CD4-positive, alpha-beta T cell treated with Interleukin-6 at 100 ng/mL for 8 hours (primary cell): ENCODE measurements at regions not wholly inside any gene's neighbourhood (a gene's known extent, or its start where the extent isn't known, plus 50 kb on each side); places are given as distances from the start of the nearest gene placed in this dataset.
"Not testable (repeated sequence)": the region's sequence is repeated elsewhere in the genome, so short reads cannot be mapped to it uniquely, and the experiment has no call there.

Source experiments
- DNase-seq: peaks from one replicate; pipeline ENCODE4 v3.0.0-alpha.2; 2020; ENCODE audit warnings: mixed read lengths, low spot score

- not testable (repeated sequence) for DNase-seq
Measured at GRCh38 chr13:18663222-18663621, 518.4 kb downstream of the TUBA3C start.

DNA sequence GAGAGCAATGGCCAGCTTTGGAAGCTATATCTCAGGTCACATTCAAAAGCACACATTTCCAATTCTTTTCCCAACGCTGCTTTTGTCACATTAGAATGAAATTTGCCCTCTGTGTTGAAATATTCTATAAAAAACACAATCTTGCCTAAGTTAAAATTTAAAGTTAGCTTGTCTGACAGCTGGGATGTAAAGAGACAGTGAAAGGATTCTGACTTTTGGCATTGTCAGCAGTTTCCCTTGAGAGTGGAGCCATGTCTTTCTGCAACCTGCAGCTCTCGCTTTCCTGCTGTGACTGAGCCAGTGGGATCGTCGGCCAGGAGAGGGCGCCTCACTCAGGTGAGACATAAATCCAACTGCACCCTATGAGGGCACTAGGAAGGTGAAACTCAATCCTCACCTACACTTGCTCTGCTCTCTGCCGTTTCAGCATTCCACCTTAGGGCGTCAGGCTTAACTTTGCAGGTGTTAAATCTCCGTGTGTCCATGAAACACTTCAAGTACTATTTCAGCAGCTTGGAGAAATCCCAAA, 537.9 kb downstream of the TUBA3C start:
- DNase-seq = peak; percentile 2

DNA sequence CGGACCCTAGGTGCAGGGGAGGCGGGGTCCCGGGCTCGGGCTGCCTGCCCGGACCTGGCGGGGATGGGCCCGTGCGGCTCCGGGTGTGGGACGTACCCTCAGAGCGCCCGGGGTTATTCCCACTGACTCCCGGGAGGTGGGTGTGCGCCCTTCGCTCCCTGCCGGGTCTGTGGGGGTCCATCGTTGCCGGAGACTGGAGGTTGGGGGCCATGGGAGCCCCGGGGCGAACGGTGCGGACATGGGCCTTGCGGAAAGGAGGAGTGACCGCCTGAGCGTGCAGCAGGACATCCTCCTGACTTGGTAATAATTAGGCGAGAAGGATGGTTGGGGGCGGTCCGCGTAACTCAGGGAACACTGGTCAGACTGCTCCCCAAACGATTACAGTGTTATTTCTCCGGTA, 552.7 kb downstream of the TUBA3C start:
- DNase-seq = not testable (repeated sequence)

GRCh38 chr13:18628428-18628827, 553.2 kb downstream of the TUBA3C start:
- no peak for DNase-seq

DNA sequence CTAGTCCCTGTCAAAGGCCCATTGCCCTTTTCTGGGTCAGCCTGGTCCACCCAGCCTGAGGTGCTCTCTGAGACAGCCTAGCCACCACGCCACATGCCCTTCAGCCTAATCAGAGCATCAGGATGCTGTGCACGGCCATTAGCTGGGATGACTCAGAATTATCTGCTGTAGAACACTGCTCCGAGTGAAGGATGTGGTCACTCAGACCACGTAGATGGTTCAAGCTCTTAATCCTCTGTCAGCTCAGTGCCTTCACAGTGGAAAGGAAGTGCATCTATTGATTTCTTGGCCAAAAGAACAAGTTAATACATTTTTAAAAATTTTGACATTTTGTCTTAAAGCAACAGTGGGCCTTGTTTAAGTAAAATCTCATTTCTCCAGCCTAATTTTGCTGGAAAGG, 557.6 kb downstream of the TUBA3C start:
- DNase-seq = not testable (repeated sequence)

- not testable (repeated sequence) for DNase-seq
Measured at GRCh38 chr13:18618442-18618841, 563.2 kb downstream of the TUBA3C start.

DNA sequence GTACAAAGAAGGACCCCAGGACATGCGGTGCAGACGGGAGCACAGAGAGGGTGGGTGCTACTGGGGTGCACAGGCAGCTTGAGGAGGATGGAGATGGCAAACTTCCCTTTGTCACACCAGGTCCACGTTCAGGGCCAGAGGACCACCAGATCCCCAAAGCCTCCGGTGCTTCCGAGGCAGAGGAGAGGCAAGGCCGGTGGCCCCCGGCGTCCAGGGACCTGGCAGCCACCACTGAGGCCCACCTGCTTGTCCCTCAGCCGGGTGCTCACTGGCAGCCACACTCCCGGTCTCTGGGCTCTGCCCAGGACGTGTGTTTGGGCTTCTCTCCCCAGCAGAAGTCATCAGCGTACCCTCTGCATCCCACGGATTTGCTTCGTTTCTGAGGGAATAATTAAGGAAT, 571.1 kb downstream of the TUBA3C start:
- DNase-seq = not testable (repeated sequence)

- DNase-seq = not testable (repeated sequence)
Measured at GRCh38 chr13:18609371-18609770, 572.3 kb downstream of the TUBA3C start.

DNA sequence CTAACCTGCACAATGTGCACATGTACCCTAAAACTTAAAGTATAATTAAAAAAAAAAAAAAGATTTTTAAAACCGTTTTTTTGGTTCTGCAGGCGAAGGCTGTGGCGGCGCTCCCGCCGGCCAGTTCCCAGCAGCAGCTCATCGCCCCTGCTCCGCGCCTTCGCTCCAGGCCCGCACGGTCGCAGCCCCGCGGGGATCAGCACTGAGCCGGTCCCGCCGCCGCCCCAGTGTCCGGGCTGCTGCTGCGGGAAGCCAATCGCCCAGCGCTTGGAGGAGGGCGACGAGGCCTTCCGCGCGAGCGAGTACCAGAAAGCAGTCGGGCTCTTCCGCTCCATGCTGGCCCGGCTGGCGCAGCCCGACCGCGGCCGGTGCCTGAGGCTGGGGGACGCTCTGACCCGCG, 572.8 kb downstream of the TUBA3C start:
- not testable (repeated sequence) for DNase-seq

- DNase-seq = not testable (repeated sequence)
Measured at GRCh38 chr13:18600366-18600765, 581.3 kb downstream of the TUBA3C start.

GRCh38 chr13:18599791-18600211, 581.8 kb downstream of the TUBA3C start:
- DNase-seq = not testable (repeated sequence)

DNA sequence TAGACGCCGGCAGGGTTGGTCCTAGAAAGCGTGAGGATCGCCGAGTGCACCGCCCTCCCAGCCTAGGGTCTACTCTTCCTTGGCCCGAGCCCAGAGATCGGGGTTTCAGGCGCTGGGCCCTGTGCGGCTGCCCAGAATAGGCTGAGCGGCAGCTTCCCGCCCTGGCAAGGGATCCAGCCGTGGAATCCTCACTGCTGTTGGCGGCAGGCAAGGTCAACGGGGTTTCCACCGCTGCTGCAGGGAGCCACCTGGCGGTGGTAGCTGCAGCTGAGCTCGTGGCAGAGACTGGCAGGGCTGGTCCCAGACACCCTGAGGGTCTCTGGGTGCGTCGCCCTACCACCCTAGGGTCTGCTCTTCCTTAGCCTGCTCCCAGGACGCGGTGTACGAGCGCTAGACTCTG, 583.1 kb downstream of the TUBA3C start:
- DNase-seq = not testable (repeated sequence)

- not testable (repeated sequence) for DNase-seq
Measured at GRCh38 chr13:18597940-18598339, 583.7 kb downstream of the TUBA3C start.

DNA sequence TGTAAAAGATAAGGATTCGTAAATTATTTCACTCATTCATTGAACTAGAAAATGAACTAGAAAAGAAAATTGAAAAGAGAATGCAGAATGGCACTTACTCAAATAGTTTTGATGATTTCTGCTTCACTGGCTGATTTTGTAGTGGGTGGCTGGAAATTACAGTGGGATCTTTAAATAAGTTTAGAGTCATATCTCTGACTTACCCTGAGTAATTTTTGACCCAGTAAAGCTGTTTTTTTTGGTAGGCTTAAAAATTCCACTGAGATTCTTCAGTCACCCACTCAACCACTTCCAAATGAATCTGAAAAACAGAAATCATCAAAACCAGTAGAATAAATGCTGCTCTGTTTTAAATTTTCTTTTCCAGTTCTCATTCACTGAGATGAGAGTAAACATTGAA, 604.5 kb downstream of the TUBA3C start:
- DNase-seq = not testable (repeated sequence)

DNA sequence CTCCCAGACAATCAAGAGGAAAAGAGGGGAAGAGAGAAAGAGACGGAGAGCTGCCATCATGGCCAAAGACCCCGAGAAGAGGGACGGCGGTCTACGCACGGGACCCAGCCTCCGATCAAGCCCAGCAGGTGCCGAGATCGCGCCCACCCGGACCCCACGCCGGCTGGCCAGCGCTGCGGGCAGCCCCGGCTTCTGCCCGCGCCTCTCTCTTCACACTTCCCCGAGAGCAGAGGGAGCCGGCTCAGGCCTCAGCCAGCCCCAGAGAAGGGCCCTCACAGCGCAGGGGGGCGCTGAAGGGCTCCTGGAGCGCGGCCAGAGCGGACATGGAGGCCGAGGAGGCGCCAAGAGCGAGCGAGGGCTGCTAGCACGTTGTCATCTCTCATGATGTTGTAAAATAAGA, 613.7 kb downstream of the TUBA3C start:
- not testable (repeated sequence) for DNase-seq
